NB4 (cell line): ENCODE measurements at regions not wholly inside any gene's neighbourhood (a gene's known extent, or its start where the extent isn't known, plus 50 kb on each side); places are given as distances from the start of the nearest gene placed in this dataset.

Experiments
- MYC ChIP-seq: IDR thresholded peaks from 2 replicates; pipeline ENCODE4 v1.6.1; 2011; ENCODE audit warnings: low read depth, low read length
- POLR2A ChIP-seq: IDR thresholded peaks from 2 replicates; pipeline ENCODE4 v1.6.1; 2011; ENCODE audit warnings: mild to moderate bottlenecking; ENCODE audit not compliant: insufficient read length; ENCODE audit errors: extremely low read depth
- TF ChIP-seq, protein P1 (sequence below): IDR thresholded peaks from one replicate; pipeline ENCODE4 v1.5.1; 2012; ENCODE audit warnings: low read depth, low read length
- TF ChIP-seq, protein P2 (sequence below): IDR thresholded peaks from 2 replicates; pipeline ENCODE4 v1.6.1; 2011; ENCODE audit warnings: low read depth, low read length

DNA sequence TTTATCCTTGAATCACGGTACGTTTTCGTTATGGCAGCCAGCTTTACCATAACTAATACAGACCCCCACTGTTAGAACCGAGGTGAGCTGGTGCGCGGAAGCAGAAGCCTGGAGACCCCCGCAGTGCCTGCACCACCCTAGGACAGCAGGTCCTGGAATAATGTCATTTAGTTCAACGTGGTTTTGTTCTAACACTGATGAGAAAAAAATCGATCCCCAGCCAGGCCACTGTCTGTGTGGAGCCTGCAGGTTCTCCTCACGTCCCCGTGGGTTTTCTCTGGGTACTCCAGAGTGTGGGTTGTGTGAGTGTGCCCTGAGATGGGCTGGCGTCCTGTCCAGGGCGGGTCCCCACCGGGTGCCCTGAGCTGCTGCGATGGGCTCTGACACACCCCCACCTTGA is 69.9 kb upstream of the ST3GAL5 start:
- TF ChIP-seq, protein P1, sequence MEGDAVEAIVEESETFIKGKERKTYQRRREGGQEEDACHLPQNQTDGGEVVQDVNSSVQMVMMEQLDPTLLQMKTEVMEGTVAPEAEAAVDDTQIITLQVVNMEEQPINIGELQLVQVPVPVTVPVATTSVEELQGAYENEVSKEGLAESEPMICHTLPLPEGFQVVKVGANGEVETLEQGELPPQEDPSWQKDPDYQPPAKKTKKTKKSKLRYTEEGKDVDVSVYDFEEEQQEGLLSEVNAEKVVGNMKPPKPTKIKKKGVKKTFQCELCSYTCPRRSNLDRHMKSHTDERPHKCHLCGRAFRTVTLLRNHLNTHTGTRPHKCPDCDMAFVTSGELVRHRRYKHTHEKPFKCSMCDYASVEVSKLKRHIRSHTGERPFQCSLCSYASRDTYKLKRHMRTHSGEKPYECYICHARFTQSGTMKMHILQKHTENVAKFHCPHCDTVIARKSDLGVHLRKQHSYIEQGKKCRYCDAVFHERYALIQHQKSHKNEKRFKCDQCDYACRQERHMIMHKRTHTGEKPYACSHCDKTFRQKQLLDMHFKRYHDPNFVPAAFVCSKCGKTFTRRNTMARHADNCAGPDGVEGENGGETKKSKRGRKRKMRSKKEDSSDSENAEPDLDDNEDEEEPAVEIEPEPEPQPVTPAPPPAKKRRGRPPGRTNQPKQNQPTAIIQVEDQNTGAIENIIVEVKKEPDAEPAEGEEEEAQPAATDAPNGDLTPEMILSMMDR, result no peak
- TF ChIP-seq POLR2A (no peak), MYC (no peak)
- TF ChIP-seq, protein P2, sequence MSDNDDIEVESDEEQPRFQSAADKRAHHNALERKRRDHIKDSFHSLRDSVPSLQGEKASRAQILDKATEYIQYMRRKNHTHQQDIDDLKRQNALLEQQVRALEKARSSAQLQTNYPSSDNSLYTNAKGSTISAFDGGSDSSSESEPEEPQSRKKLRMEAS, result no peak
